HG03432 (cell line): ENCODE measurements at regions not wholly inside any gene's neighbourhood (a gene's known extent, or its start where the extent isn't known, plus 50 kb on each side); places are given as distances from the start of the nearest gene placed in this dataset.
"Not testable (repeated sequence)": the region's sequence is repeated elsewhere in the genome, so short reads cannot be mapped to it uniquely, and the experiment has no call there.

ENCODE experiments used
- ATAC-seq: cut with Tn5 transposase; IDR thresholded peaks from one replicate; pipeline ENCODE4 v1.9.1; 2021; ENCODE audit warnings: mild to moderate bottlenecking, moderate library complexity; ENCODE audit not compliant: unreplicated experiment

GRCh38 chr9:81455462-81456219 lies 233.7 kb downstream of the TLE1 start:
- no peak for ATAC-seq

DNA sequence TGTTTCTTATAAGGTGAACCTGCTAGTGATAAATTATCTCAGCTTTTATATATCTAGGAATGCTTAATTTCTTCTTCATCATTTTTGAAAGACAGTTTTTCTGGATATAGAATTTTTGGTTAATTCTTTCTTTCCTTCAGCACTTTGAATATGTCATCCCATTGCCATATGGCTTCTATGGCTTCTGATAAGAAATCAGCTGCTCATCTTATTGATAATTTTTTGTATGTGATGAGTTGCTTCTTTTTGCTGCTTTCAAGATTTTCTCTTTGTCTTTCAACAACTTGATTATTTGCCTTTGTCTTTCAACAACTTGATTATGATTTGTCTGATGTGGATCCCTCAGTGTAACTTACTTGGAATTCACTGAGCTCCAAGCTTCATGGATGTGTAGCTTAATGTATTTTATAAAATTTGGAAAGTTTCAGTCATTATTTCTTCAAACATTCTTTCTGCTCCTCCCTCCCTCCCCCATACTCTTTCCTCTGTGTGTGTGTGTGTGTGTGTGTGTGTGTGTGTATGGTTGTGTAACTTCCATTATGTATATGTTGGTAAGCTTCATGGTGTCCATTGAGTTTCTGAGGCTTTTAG lies 243.9 kb downstream of the TLE1 start:
- ATAC-seq: no peak

DNA sequence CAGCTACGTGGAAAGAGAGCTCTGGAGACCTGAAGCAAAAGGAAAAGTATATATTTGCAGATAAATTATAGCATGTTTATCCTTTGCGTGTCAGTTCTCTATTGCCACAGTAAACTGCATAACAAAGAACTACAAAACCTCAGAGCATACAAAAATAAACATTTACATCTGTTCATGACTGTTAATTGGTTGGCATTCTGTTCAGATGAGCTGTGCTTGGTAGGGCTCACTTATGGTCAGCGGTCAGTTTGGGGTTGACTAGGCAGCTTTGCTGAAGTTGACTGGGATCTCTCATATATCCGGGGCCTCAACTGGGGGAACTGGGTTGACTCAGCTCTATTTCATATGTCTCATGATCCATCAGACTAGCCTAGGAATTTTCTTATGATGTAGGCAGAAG lies 257.7 kb downstream of the TLE1 start:
- no peak for ATAC-seq

DNA sequence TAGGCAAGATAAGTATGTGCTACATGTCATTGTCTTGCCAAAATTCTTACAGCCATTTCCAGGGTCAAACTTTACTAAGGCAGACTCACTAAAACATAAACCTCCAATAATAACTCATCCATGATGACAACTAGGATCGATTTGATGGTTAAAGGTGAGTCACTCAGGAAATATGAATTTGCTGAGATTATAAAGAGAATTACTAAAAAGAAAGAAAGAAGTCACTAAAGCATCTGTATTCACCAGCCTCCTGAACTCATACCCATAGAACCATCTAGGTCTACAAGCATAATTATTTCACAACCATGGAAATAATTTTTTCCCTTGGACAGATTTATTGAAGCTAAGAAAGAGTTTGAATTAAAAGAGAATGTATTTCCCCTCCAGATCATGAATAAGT lies 258.6 kb downstream of the TLE1 start:
- ATAC-seq: no peak

- ATAC-seq: no peak
These were observed 261.5 kb downstream of the TLE1 start for GRCh38 chr9:81427870-81428269.

GRCh38 chr9:81424431-81424830 lies 264.9 kb downstream of the TLE1 start:
- no peak for ATAC-seq

DNA sequence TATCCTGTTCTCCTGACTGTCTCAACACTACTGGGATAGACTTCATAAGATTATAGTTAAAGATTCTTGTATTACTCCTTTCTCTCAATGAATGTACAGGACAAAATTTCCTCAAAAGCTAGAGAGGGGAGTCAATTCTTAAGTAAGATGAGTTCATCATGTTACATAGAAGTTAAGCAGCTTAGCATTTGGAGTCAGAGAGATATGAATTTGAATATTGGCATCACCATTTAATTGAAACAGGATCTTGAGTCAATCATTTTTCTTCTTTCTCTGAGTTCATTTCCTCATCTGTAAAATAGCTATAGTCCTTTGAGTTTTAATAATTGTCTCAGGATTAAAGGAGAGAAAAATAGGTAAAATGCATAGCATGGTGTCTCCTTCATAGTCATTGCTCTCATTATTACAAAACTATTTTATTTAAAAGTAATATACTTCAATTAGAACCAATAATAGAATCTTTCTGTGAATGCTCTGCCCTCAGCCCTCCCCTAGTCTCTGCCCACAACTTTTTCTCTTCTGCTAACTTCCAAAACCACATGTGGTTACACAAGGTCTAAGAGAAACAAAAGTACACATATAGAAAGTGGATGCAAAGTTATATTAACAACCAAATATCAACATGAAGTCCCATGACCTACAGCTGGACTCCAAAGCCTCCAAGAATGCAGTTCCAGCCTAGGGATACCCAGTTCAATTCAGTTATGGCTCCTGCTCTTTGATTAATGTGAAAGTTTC lies 265.6 kb downstream of the TLE1 start:
- no peak for ATAC-seq

- ATAC-seq: not testable (repeated sequence)
These were observed 268.3 kb downstream of the TLE1 start for GRCh38 chr9:81421090-81421489.

DNA sequence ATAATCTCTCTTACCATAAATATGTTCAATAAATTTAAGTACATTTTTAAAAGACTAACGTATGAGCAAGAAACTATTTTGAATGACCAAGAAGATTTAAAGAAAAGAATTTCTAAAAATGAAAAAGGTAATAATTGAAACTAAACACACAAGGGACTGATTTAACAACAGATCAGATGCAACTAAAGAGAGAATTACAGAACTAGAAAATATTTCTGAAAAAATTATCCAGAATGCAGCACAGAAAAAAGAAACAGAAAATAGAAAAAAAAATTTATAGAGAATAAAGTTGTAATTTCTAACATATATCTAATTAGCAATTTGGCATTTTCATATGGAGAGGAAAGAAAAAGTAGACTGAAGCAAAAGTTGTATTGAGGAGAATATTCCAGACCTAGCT lies 269.3 kb downstream of the TLE1 start:
- ATAC-seq: no peak

GRCh38 chr9:81417941-81418340 lies 271.4 kb downstream of the TLE1 start:
- no peak for ATAC-seq

- no peak for ATAC-seq
These were observed 272.1 kb downstream of the TLE1 start for GRCh38 chr9:81417299-81417675.

GRCh38 chr9:81416476-81417298 lies 272.7 kb downstream of the TLE1 start:
- no peak for ATAC-seq

DNA sequence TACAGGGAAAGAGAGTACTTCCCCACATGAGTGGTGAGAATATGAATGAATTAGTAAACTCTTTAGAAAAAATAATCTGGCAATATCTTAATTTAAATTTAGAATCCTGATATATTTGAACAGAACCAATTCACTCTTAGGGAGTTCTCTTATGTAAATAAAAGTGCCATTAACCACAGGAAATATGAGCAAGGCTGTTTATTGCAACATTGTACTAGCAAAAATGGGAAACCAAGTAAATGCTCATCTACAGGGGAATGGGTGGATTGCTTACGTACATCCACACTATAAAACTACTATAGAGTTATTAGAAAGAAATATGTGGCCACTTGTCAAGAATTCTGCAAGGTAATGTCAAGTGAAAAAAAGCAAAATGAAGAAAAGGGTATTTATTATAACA lies 274.5 kb downstream of the TLE1 start:
- no peak for ATAC-seq

DNA sequence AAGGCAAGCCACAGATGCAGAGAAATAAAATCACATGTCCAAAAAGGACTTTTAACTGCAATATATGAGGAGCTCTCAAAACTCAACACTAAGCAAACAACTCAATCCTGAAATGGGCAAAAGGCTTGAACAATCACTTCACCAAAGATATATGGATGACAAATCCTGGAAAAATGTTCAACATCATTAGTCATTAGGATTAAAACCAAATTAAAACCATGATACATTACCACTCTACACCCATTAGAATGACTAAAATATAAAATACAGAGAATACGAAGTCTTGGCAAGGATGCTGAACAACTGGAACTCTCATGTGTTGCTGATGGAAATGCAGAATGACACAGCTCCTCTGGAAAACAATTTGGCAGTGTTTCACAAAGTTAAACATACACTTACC lies 277.4 kb downstream of the TLE1 start:
- ATAC-seq: no peak

DNA sequence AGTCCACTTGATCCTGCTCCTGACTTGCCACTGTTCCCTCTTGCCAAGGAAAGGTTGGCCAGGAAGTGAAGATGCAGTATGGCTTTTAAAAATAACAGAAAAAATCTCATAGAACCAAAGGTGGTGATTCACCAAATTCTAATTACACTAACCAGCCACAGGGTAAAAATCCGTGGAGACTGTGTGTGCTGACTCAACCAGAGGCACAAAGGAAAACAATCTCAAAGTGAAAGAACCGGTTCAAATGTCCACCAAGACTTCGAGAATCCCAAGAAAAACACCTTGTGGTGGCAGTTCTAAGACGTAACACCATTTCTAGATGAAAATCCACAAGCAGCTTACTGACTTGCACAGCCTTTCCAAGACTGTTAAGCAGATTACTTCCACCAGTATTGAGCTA lies 279.1 kb downstream of the TLE1 start:
- ATAC-seq: no peak

- ATAC-seq: no peak
These were observed 280.4 kb downstream of the TLE1 start for GRCh38 chr9:81408951-81409350.

DNA sequence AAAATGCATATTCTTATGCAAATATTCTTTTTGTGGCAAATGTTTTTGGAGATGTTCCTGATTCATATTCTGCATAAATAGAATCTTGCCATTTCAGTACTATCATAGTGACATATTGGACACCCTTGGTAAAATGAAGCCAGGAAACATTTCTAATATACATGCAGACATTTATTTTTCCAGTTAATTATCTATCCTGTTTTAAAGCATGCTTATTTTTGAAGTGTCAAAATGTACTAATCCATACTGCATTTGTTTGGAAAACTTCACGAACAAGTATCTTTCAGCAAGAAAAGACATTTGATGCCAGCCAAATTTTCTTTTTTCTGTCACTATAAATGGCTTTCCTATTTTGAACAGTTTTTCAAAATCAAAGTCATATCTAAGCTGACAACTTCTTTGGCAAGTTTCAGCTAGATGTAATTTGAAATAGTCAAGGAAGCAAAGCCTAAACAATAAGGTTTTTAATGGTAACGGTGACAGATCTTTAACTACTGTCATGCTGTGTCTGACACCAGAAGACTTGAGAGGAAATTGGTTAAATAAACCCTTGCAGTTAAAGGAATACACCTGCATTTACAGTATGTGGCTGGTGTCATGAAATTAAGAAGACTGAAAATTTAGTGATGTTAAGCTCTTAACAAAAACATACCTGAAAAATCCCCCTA lies 284.3 kb downstream of the TLE1 start:
- no peak for ATAC-seq

DNA sequence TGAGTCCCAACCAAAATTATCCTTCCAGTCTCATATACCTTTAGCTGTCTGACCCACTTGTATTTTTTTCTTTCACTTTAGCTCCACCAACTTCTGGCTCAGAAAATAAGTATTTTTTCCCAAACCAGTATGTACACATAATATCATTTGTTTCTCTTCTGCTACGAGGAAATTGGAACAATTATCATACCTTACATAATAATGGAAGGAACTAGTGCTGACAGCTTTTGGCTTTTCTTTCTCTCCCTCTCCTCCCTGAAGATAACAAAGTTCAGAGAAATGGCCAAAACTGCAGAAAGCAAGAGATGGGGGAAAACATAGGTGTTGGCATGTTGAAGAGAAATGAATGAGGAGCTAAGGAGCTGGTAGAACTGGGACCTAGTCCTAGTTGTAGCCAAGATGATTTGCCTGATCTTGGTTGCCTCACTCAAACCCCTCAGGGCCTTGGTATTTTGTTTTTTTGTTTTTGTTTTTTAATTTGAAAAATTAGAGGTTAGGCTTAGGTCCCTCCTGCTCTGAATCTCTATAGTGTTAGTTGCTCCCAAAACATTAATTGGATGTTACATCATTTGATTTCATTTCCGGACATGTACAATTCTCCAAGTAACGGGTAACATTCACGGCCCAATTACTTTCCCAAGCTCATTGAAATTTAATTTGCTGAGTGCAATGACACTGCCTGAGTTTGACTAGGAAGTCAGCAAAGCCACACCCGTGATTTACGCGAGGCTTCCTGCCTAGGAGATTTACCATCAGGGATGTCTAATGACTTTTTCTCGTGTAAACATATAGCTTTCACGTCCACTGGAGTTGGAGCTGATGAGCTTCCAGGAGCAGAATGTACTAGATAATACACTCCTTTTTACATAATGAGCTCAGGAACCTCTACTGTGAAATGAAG lies 291.6 kb downstream of the TLE1 start:
- ATAC-seq: no peak

GRCh38 chr9:81396528-81396927 lies 292.8 kb downstream of the TLE1 start:
- no peak for ATAC-seq

DNA sequence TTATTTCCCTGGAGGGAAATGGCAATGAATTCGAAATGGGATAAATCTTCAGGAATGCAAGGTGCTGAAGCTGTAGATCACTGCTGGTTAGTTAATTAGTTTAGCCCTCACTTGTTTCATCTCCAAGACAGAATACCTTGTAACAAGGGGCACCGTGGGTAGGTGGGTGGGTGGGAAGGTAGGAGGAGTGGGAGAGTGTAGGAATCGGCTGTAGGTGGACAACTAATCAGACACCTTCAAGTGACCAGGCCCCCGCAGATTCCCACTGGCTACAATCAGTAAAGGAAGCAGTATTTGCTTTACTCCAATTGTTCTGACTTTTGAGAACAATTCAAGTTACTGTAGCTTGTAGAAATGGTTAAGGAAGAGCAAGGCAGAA lies 293.7 kb downstream of the TLE1 start:
- no peak for ATAC-seq
